ENCODE measurements at regions not wholly inside any gene's neighbourhood (a gene's known extent, or its start where the extent isn't known, plus 50 kb on each side); places are given as distances from the start of the nearest gene placed in this dataset.

DNA sequence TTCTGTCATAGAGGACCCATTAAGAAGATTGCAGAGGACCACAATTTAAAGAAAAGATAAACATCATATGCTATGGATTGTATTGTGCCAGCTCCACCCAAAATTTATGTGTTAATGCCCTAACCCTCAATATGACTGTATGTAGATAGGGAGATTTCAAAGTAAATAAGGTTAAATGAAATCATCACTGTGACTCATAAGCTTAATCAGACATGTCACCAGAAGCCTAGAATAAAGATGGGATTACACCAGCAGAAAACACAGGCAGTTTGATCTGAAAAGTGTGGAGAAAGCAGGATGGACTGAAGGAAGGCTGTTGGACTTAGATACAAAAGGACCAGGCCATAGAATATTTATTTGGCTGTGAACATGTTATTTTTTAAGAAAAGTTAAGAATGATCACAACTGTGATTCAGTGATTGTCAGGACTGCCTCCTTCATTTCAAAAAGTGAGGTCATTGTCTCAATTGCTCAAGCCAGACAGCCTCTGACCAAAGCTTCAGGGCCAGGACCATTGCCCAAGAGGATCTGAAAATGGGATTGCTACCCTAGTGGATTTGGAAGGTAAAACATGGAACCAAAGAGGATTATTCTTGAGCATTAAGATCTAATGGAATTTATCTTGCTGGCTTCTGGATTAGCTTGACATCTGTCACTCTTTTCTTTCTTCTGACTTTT lies 270.8 kb upstream of the POM121L12 start:
- ChIA-PET POLR2A (no interaction called here), CTCF (no interaction called here)
- DNase-seq (ENCODE audit: extremely low spot score), result no peak
- TF ChIP-seq, protein P1, sequence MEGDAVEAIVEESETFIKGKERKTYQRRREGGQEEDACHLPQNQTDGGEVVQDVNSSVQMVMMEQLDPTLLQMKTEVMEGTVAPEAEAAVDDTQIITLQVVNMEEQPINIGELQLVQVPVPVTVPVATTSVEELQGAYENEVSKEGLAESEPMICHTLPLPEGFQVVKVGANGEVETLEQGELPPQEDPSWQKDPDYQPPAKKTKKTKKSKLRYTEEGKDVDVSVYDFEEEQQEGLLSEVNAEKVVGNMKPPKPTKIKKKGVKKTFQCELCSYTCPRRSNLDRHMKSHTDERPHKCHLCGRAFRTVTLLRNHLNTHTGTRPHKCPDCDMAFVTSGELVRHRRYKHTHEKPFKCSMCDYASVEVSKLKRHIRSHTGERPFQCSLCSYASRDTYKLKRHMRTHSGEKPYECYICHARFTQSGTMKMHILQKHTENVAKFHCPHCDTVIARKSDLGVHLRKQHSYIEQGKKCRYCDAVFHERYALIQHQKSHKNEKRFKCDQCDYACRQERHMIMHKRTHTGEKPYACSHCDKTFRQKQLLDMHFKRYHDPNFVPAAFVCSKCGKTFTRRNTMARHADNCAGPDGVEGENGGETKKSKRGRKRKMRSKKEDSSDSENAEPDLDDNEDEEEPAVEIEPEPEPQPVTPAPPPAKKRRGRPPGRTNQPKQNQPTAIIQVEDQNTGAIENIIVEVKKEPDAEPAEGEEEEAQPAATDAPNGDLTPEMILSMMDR (IDR thresholded peaks at IDR 0.05; ENCODE audit: control extremely low read depth, extremely low read depth, low read depth, missing control alignments), result no peak

DNA sequence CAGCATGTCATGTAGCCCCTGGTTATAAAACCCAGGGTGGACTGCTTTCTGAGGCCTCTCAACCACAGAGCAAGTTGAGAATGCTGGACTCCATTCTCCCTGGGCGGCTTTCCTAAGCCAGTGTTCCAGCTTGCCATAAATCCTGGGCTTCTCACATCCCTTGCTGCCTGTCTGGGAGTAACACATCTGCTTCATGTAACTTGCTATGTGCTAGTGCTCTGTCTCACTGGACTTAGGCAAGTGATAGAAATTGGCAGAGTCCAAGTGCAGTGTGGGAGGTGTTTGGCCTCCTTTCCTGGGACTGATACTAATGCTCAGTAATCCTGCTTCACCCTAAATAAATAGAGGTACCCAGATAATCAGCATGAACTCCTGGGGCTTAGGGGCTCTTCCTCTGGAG lies 277.1 kb upstream of the POM121L12 start:
- TF ChIP-seq, protein P1 (IDR thresholded peaks at IDR 0.05; ENCODE audit: control extremely low read depth, extremely low read depth, low read depth, missing control alignments), result no peak

DNA sequence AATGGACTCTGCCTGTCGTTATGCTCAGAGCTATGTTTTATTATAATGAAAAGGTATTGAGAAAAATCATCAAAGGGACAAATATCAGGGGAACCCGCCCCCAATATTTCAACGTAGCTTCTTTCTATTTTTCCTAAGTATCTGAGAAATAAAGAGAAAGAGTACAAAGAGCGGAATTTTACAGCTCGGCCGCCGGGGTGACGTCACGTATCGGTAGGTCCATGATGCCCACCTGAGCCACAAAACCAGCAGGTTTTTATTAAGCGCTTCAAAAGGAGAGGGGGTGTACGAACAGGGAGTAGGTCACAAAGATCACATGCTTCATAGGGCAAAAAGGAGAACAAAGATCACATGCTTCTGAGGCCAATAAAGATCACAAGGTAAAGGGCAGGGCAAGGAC lies 281.6 kb upstream of the POM121L12 start:
- ChIA-PET POLR2A (no interaction called here), CTCF (no interaction called here)
- TF ChIP-seq, protein P1 (IDR thresholded peaks at IDR 0.05; ENCODE audit: control extremely low read depth, extremely low read depth, low read depth, missing control alignments), result no peak
- DNase-seq (ENCODE audit: extremely low spot score), result no peak

More for the DNA sequence above, 277.1 kb upstream of the POM121L12 start:
- DNase-seq (ENCODE audit: extremely low spot score), result no peak
- CTCF ChIA-PET, result no interaction called here
- POLR2A ChIA-PET, result no interaction called here

DNA sequence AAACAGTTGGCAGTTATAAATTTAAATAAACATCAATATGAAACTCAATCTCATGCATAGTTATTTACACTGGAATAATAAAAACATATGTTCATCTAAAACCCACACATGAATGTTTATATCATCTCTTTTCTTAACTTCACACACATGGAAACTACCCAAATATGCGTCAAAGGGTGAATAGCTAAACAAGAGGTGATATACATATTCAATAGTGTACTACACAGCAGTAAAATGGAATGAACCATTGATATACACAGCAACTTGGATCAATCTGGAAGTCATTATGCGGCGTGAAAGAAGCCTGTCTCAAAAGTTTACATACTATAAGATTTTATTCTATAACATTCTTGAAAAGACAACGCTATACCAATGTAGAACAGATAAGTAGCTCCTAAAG lies 282.5 kb upstream of the POM121L12 start:
- DNase-seq (ENCODE audit: extremely low spot score), result no peak
- TF ChIP-seq, protein P1 (IDR thresholded peaks at IDR 0.05; ENCODE audit: control extremely low read depth, extremely low read depth, low read depth, missing control alignments), result no peak
- CTCF ChIA-PET, result no interaction called here
- POLR2A ChIA-PET, result no interaction called here

GRCh38 chr7:52749880-52750279 lies 285.6 kb upstream of the POM121L12 start:
- POLR2A ChIA-PET, result no interaction called here
- TF ChIP-seq, protein P1 (IDR thresholded peaks at IDR 0.05; ENCODE audit: control extremely low read depth, extremely low read depth, low read depth, missing control alignments), result no peak
- CTCF ChIA-PET, result interaction anchor here (1.4 kb wide), 1 partner anchor 17 kb away, joined by 3 read pairs; no protein-coding TSS in a partner anchor
- no peak for DNase-seq (ENCODE audit: extremely low spot score)

DNA sequence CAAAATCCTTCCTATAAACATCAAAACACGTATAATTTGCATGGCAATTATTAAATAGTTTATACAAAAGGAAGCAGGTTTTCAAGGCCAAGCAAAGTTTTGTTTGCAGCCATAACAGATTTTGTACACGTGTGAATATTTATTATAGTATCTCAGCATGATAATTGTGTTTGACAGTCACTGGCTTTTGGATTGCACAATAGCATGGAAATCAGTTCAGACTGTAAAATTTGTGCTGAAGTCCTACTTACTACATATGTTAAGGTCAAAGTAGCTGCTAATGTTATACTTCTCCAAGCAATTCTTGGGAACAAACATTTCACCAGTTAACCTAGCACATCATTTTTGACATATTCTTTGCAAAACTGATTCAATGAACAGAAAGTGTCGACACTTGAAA lies 287.6 kb upstream of the POM121L12 start:
- CTCF ChIA-PET, result no interaction called here

More for the DNA sequence above, 287.6 kb upstream of the POM121L12 start:
- TF ChIP-seq, protein P1 (IDR thresholded peaks at IDR 0.05; ENCODE audit: control extremely low read depth, extremely low read depth, low read depth, missing control alignments), result no peak
- no peak for DNase-seq (ENCODE audit: extremely low spot score)
- POLR2A ChIA-PET, result no interaction called here
